Thyroid gland (tissue), 4 donors: ENCODE measurements at regions not wholly inside any gene's neighbourhood (a gene's known extent, or its start where the extent isn't known, plus 50 kb on each side); places are given as distances from the start of the nearest gene placed in this dataset.

Experiments
- CTCF ChIP-seq, 6 experiments: fragments of 200-600 bp in 3 of 6; fragments of 450-650 bp in 3 of 6; sonication (generic) in 3 of 6; IDR thresholded peaks; one replicate each; pipeline ENCODE4 v1.5.1; 2016 to 2019; ENCODE audit warnings: antibody characterized with exemption in 6 of 6, mild to moderate bottlenecking in 2 of 6, inconsistent platforms in 1 of 6, moderate library complexity in 1 of 6
- POLR2A ChIP-seq, 2 donors: fragments of 450-650 bp; IDR thresholded peaks; one replicate each; pipeline ENCODE4 v1.6.1; 2017; ENCODE audit warnings: antibody characterized with exemption in 2 of 2, mild to moderate bottlenecking in 2 of 2, moderate library complexity in 1 of 2

- no peak for TF ChIP-seq CTCF (IDR thresholded peaks at IDR 0.05)
- TF ChIP-seq POLR2A (IDR thresholded peaks at IDR 0.05): no peak
Observed at GRCh38 chr11:127070808-127071207, 70.2 kb upstream of the KIRREL3 start.
